SU-DHL-6 (cell line): ENCODE measurements at regions not wholly inside any gene's neighbourhood (a gene's known extent, or its start where the extent isn't known, plus 50 kb on each side); places are given as distances from the start of the nearest gene placed in this dataset.

Source experiments
- H2AFZ ChIP-seq: fragments of 200-600 bp; sonication (generic); 2 replicates; pipeline ENCODE4 v1.6.1; 2014; ENCODE audit warnings: low read depth, mild to moderate bottlenecking, moderate library complexity, mixed read lengths, antibody characterized with exemption, low read length; ENCODE audit not compliant: severe bottlenecking
- H3F3A ChIP-seq: fragments of 200-600 bp; shearing (Covaris generic); 2 replicates; pipeline ENCODE4 v1.6.0; 2016; ENCODE audit warnings: antibody characterized with exemption, mild to moderate bottlenecking; ENCODE audit not compliant: insufficient read depth
- H3K27ac ChIP-seq: fragments of 200-600 bp; sonication (generic); 2 replicates; pipeline ENCODE4 v1.5.1; 2016; ENCODE audit warnings: low read depth, mild to moderate bottlenecking, low read length, moderate library complexity, mixed read lengths
- H3K27me3 ChIP-seq: fragments of 200-600 bp; sonication (generic), shearing (Covaris generic); 2 replicates; pipeline ENCODE4 v1.6.0; 2014; ENCODE audit warnings: mild to moderate bottlenecking, low read length
- H3K36me3 ChIP-seq: fragments of 200-600 bp; sonication (generic); 2 replicates; pipeline ENCODE4 v1.6.1; 2014; ENCODE audit warnings: mild to moderate bottlenecking, low read length, mixed read lengths
- H3K4me2 ChIP-seq: fragments of 300-600, 200-600 bp; shearing (Covaris generic), sonication (generic); 2 replicates; pipeline ENCODE4 v1.6.0; 2014; ENCODE audit warnings: low read length, low read depth, mild to moderate bottlenecking; ENCODE audit not compliant: poor library complexity, severe bottlenecking
- H3K4me3 ChIP-seq: fragments of 200-600 bp; sonication (generic); 2 replicates; pipeline ENCODE4 v1.5.1; 2014; ENCODE audit warnings: antibody characterized with exemption, low read length, mild to moderate bottlenecking, mixed read lengths; ENCODE audit not compliant: insufficient read depth, poor library complexity, severe bottlenecking
- H3K79me2 ChIP-seq: fragments of 200-600 bp; sonication (generic); 2 replicates; pipeline ENCODE4 v1.6.1; 2014; ENCODE audit warnings: mild to moderate bottlenecking, low read length, moderate library complexity; ENCODE audit not compliant: insufficient read depth
- H3K9ac ChIP-seq: fragments of 200-600 bp; sonication (generic); 2 replicates; pipeline ENCODE4 v1.7.0; 2014; ENCODE audit warnings: mild to moderate bottlenecking, low read length
- H3K9me2 ChIP-seq: fragments of 200-600 bp; sonication (generic); replicated peaks from 2 replicates; pipeline ENCODE4 v1.6.1; 2014; ENCODE audit warnings: low read length; ENCODE audit not compliant: insufficient read depth
- H3K9me3 ChIP-seq: fragments of 200-600 bp; sonication (generic); 2 replicates; pipeline ENCODE4 v1.6.1; 2014; ENCODE audit warnings: low read length, mixed read lengths; ENCODE audit not compliant: insufficient read depth
- H4K20me1 ChIP-seq: fragments of 200-600 bp; sonication (generic); 2 replicates; pipeline ENCODE4 v1.6.1; 2014; ENCODE audit warnings: low read depth, mild to moderate bottlenecking, antibody characterized with exemption, low read length, moderate library complexity, mixed read lengths
- CTCF ChIP-seq: fragments of 200-600 bp; sonication (generic); IDR thresholded peaks from one replicate; pipeline ENCODE4 v1.5.1; 2017; ENCODE audit warnings: antibody characterized with exemption, mild to moderate bottlenecking, low read length, moderate library complexity; ENCODE audit not compliant: insufficient read depth, poor library complexity, severe bottlenecking
- EZH2phosphoT487 ChIP-seq: fragments of 200-600 bp; sonication (generic), shearing (Covaris generic); conservative IDR thresholded peaks from 2 replicates; pipeline ENCODE4 v1.6.1; 2018; ENCODE audit warnings: mild to moderate bottlenecking, antibody characterized with exemption, low read length, moderate library complexity, mixed read lengths

GRCh38 chr5:107235167-107235566 lies 435.6 kb downstream of the EFNA5 start:
- H3K9me2 ChIP-seq = no peaks in the 10 kb centered on the region
- no peak for TF ChIP-seq EZH2phosphoT487
- TF ChIP-seq CTCF = no peak
- no peaks in the 10 kb centered on the region for H4K20me1 ChIP-seq
- H3K79me2 ChIP-seq = no peaks in the 10 kb centered on the region
- no peak overlapping the region for H3K27ac ChIP-seq
- no peak overlapping the region for H3K4me3 ChIP-seq
- no peaks in the 10 kb centered on the region for H3F3A ChIP-seq
- no peaks in the 10 kb centered on the region for H3K27me3 ChIP-seq
- no peaks in the 10 kb centered on the region for H3K36me3 ChIP-seq
- no peak overlapping the region for H3K9ac ChIP-seq
- no peak overlapping the region for H3K4me2 ChIP-seq
- no peaks in the 10 kb centered on the region for H3K9me3 ChIP-seq
- H2AFZ ChIP-seq = no peak overlapping the region

- no peak overlapping the region for H3K4me2 ChIP-seq
- TF ChIP-seq EZH2phosphoT487 (no peak), CTCF (no peak)
- H2AFZ ChIP-seq = no peak overlapping the region
- H3K27me3 ChIP-seq = no peaks in the 10 kb centered on the region
- no peaks in the 10 kb centered on the region for H3F3A ChIP-seq
- no peaks in the 10 kb centered on the region for H3K79me2 ChIP-seq
- no peak overlapping the region for H3K27ac ChIP-seq
- H3K9ac ChIP-seq = no peak overlapping the region
- H3K9me3 ChIP-seq = no peaks in the 10 kb centered on the region
- no peaks in the 10 kb centered on the region for H4K20me1 ChIP-seq
- H3K4me3 ChIP-seq = no peak overlapping the region
- H3K36me3 ChIP-seq = no peaks in the 10 kb centered on the region
- no peaks in the 10 kb centered on the region for H3K9me2 ChIP-seq
These were observed 437.9 kb downstream of the EFNA5 start for GRCh38 chr5:107232788-107233187.

GRCh38 chr5:107232293-107232692 lies 438.4 kb downstream of the EFNA5 start:
- Histone ChIP-seq H3K4me3 (no peak overlapping the region), H3K4me2 (no peak overlapping the region), H3K27ac (no peak overlapping the region), H3K27me3 (no peaks in the 10 kb centered on the region), H3K9me2 (no peaks in the 10 kb centered on the region), H3K9me3 (no peaks in the 10 kb centered on the region), H3K36me3 (no peaks in the 10 kb centered on the region), H3K9ac (no peak overlapping the region), H4K20me1 (no peaks in the 10 kb centered on the region), H2AFZ (no peak overlapping the region), H3F3A (no peaks in the 10 kb centered on the region), H3K79me2 (no peaks in the 10 kb centered on the region)
- TF ChIP-seq EZH2phosphoT487 = no peak
- TF ChIP-seq CTCF = no peak
